Colonic mucosa (tissue), 4 donors: ENCODE measurements at regions not wholly inside any gene's neighbourhood (a gene's known extent, or its start where the extent isn't known, plus 50 kb on each side); places are given as distances from the start of the nearest gene placed in this dataset.

Source experiments
- DNase-seq: peaks from one replicate; pipeline ENCODE4 v3.0.0-alpha.2; 2020
- H3K27ac ChIP-seq: fragments of 200-600 bp; one replicate; pipeline ENCODE4 v1.8.0; 2021
- H3K27me3 ChIP-seq: fragments of 200-600 bp; one replicate; pipeline ENCODE4 v1.8.0; 2021
- H3K36me3 ChIP-seq: fragments of 200-600 bp; one replicate; pipeline ENCODE4 v1.8.0; 2021
- H3K4me1 ChIP-seq: fragments of 200-600 bp; one replicate; pipeline ENCODE4 v1.8.0; 2021; ENCODE audit warnings: mild to moderate bottlenecking
- H3K4me3 ChIP-seq: fragments of 200-600 bp; one replicate; pipeline ENCODE4 v1.8.0; 2021
- H3K9ac ChIP-seq, 2 donors: one replicate each; pipeline ENCODE4 v1.7.0; 2013; ENCODE audit warnings: control low read depth in 2 of 2, low read depth in 2 of 2, low read length in 2 of 2
- H3K9me3 ChIP-seq: fragments of 200-600 bp; one replicate; pipeline ENCODE4 v1.8.0; 2021
- CTCF ChIP-seq: fragments of 200-600 bp; IDR thresholded peaks from one replicate; pipeline ENCODE4 v1.8.0; 2022; ENCODE audit warnings: antibody characterized with exemption, mild to moderate bottlenecking
- intact Hi-C: fragments of 100-400 bp; cut with DNase I; formaldehyde crosslinking; loops from one replicate; pipeline ENCODE4 v1.14.1; 2022
- donor health status: healthy.
- donor health status: DM: no; HTN: no; CAD: no.
- donor health status: DM: no; HTN: no; CAD: no.

DNA sequence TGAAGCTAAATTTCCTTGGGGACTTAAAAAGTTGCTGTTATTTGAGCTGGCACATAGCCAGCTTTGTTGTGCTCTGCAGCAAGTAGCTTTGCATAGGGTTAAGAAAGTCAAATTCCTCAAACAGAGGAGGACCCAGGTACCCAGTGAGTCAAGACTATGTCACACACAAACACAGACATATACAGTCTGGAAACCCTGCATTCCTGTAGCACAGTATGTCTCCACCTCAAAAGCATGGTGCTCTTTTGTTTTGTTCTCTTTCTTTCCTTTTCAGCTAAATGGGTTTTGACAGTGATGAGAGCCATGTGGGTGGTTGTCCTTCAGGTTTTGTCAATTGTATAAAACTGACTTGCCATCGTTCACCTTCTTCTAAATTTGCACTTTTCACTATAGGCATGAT lies 179.6 kb upstream of the DIO2 start:
- no peak overlapping the region for H3K9ac ChIP-seq
- DNase-seq, result no peak
- intact Hi-C loops, result no loop called here
- no peak for TF ChIP-seq CTCF
- no peaks in the 10 kb centered on the region for H3K36me3 ChIP-seq
- H3K9me3 ChIP-seq, result no peaks in the 10 kb centered on the region
- no peaks in the 10 kb centered on the region for H3K4me1 ChIP-seq
- no peak overlapping the region for H3K27ac ChIP-seq
- no peak overlapping the region for H3K4me3 ChIP-seq
- no peaks in the 10 kb centered on the region for H3K27me3 ChIP-seq

GRCh38 chr14:80388980-80389711 lies 177.8 kb upstream of the DIO2 start:
- H3K36me3 ChIP-seq, result no peaks in the 10 kb centered on the region
- H3K9me3 ChIP-seq, result no peaks in the 10 kb centered on the region
- intact Hi-C loops, result no loop called here
- H3K4me1 ChIP-seq, result no peaks in the 10 kb centered on the region
- H3K9ac ChIP-seq, result no peak overlapping the region
- no peak for DNase-seq
- no peak overlapping the region for H3K27ac ChIP-seq
- no peak for TF ChIP-seq CTCF
- no peak overlapping the region for H3K4me3 ChIP-seq
- no peaks in the 10 kb centered on the region for H3K27me3 ChIP-seq

DNA sequence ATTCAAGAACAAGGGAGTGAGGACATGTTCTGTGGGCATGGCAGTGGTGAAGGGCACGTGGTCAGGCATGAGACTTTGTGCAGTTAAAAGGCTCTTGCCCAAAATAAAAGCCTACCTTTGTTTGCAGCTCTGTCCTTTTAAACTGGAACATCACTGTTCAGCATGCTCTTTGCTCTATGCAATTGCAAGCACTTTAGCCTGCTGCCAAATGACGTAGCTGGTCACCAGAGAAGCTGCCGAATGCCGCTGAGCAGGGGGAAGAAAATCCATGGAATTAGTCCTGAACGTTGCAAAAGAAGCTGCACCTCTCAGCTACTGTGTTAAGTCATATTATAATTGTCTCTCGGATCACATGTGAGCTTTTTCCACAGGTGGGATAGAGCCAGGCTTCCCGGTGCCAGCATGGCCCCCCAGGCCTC lies 176.3 kb upstream of the DIO2 start:
- no peak for TF ChIP-seq CTCF
- intact Hi-C loops, result no loop called here
- no peaks in the 10 kb centered on the region for H3K27me3 ChIP-seq
- H3K9ac ChIP-seq, result no peak overlapping the region
- no peak overlapping the region for H3K27ac ChIP-seq
- no peaks in the 10 kb centered on the region for H3K9me3 ChIP-seq
- no peaks in the 10 kb centered on the region for H3K4me1 ChIP-seq
- no peak overlapping the region for H3K4me3 ChIP-seq
- no peaks in the 10 kb centered on the region for H3K36me3 ChIP-seq
- DNase-seq, result no peak

- no peak for TF ChIP-seq CTCF
- no peak for DNase-seq
- Histone ChIP-seq H3K36me3 (no peaks in the 10 kb centered on the region), H3K9me3 (no peaks in the 10 kb centered on the region), H3K27ac (no peak overlapping the region), H3K4me1 (no peaks in the 10 kb centered on the region), H3K9ac (no peak overlapping the region), H3K4me3 (no peak overlapping the region), H3K27me3 (no peaks in the 10 kb centered on the region)
- intact Hi-C loops, result no loop called here
These were observed 174.0 kb upstream of the DIO2 start for GRCh38 chr14:80385336-80385735.

GRCh38 chr14:80383223-80383622 lies 171.9 kb upstream of the DIO2 start:
- H3K4me3 ChIP-seq, result no peak overlapping the region
- intact Hi-C loops, result no loop called here
- DNase-seq, result no peak
- H3K9ac ChIP-seq, result no peak overlapping the region
- H3K4me1 ChIP-seq, result no peaks in the 10 kb centered on the region
- H3K9me3 ChIP-seq, result no peaks in the 10 kb centered on the region
- H3K27me3 ChIP-seq, result no peaks in the 10 kb centered on the region
- H3K36me3 ChIP-seq, result no peaks in the 10 kb centered on the region
- no peak for TF ChIP-seq CTCF
- H3K27ac ChIP-seq, result no peak overlapping the region
